Panc1 (cell line): ENCODE measurements at regions not wholly inside any gene's neighbourhood (a gene's known extent, or its start where the extent isn't known, plus 50 kb on each side); places are given as distances from the start of the nearest gene placed in this dataset.

Source experiments
- ATAC-seq: fragments of 200-7000 bp; cut with Tn5 transposase; 2 replicates; pipeline ENCODE4 v1.9.1; 2020; ENCODE audit warnings: mild to moderate bottlenecking, moderate library complexity
- BruUV-seq: library from RNA; stranded (reverse); fragments of 400-500 nt; replicated peaks from 2 replicates; lab custom pipeline; 2021; lab: Mats Ljungman, UMichigan
- CTCF ChIA-PET: fragments of 300-600 bp; sonication (Branson Sonifier 250); formaldehyde crosslinking; loops from one replicate; lab custom pipeline; 2022; ENCODE audit warnings: antibody characterized with exemption; lab: Charles Lee
- POLR2A ChIA-PET: fragments of 300-600 bp; sonication (Branson Sonifier 250); formaldehyde crosslinking; loops from one replicate; lab custom pipeline; 2022; ENCODE audit warnings: antibody characterized with exemption; lab: Charles Lee
- DNase-seq: peaks from one replicate; pipeline ENCODE4 v3.0.0-alpha.2; 2010; ENCODE audit warnings: low read depth, low spot score
- H3K27ac ChIP-seq: 2 replicates; pipeline ENCODE4 v1.5.1; 2011; ENCODE audit warnings: mild to moderate bottlenecking, low read length, inconsistent platforms
- H3K27me3 ChIP-seq: fragments of 200-500 bp; sonication (Bioruptor generic); 2 replicates; pipeline ENCODE4 v1.6.0; 2014; ENCODE audit warnings: low read length, inconsistent platforms; ENCODE audit not compliant: control insufficient read depth, insufficient read depth
- H3K36me3 ChIP-seq: fragments of 200-500 bp; sonication (Bioruptor generic); 2 replicates; pipeline ENCODE4 v1.5.1; 2014; ENCODE audit warnings: inconsistent platforms, mild to moderate bottlenecking, low read length, moderate library complexity; ENCODE audit not compliant: control insufficient read depth, insufficient read depth
- H3K4me1 ChIP-seq: 2 replicates; pipeline ENCODE4 v1.5.1; 2011; ENCODE audit warnings: inconsistent platforms, mild to moderate bottlenecking, low read length, moderate library complexity; ENCODE audit not compliant: control insufficient read depth, insufficient read depth
- H3K4me3 ChIP-seq, 2 experiments: 2 replicates each; pipeline ENCODE4 v1.5.1; 2011 to 2012; ENCODE audit warnings: low read depth in 2 of 2, low read length in 2 of 2, mild to moderate bottlenecking in 2 of 2, inconsistent platforms in 1 of 2, moderate library complexity in 1 of 2
- H3K9me3 ChIP-seq: fragments of 200-500 bp; sonication (Bioruptor generic); 2 replicates; pipeline ENCODE4 v1.5.1; 2014; ENCODE audit warnings: low read depth, mild to moderate bottlenecking, inconsistent platforms, low read length, moderate library complexity; ENCODE audit not compliant: control insufficient read depth, insufficient read depth
- POLR2AphosphoS5 ChIP-seq: IDR thresholded peaks from 2 replicates; pipeline ENCODE4 v1.6.1; 2012; ENCODE audit warnings: mild to moderate bottlenecking, low read depth, low read length, moderate library complexity
- SIN3A ChIP-seq: IDR thresholded peaks from 2 replicates; pipeline ENCODE4 v1.6.1; 2012; ENCODE audit warnings: low read depth, mild to moderate bottlenecking, low read length, moderate library complexity, borderline replicate concordance; ENCODE audit not compliant: insufficient read depth
- TCF7L2 ChIP-seq: IDR thresholded peaks from 2 replicates; pipeline ENCODE4 v1.6.1; 2011; ENCODE audit warnings: mild to moderate bottlenecking, low read depth, low read length, inconsistent platforms
- in situ Hi-C: cut with HindIII; loops from 2 replicates; pipeline ENCODE4 v1.10.0; 2016; ENCODE audit warnings: low sequenced_read_pairs, low pct_unique_long_range_greater_than_20kb
- intact Hi-C: fragments of 100-400 bp; cut with micrococcal nuclease; formaldehyde crosslinking; loops from one replicate; pipeline ENCODE4 v1.10.0; 2022; ENCODE audit not compliant: unreplicated experiment
- TF ChIP-seq, protein P1 (sequence below), 2 experiments: IDR thresholded peaks; 2 replicates each; pipeline ENCODE4 v1.6.1; 2011 to 2012; ENCODE audit warnings: low read depth in 2 of 2, control low read depth in 1 of 2, low read length in 1 of 2, mild to moderate bottlenecking in 1 of 2, moderate library complexity in 1 of 2; ENCODE audit not compliant: insufficient read depth in 1 of 2
- TF ChIP-seq, protein P2 (sequence below): fragments of 450-650 bp; IDR thresholded peaks from 2 replicates; pipeline ENCODE4 v1.5.1; 2017; ENCODE audit warnings: mild to moderate bottlenecking

DNA sequence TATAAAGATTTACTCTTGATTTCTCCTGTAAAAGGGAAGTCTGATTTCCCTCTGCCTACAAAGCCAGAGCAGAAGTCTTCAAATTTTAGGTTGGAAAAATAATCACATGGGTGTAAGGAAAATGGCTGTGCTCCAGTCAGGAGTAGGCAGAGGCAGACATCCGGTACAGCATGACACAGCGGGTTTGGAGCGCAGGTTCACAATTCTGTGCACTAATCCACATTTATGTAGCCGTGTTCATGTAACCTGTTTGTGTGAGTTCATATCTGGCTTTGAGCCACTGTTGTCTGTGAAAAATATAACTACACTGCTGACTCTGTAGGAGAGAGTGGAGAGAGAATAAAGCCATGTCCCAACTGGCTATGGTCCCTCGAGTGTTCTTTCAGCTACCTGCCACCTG lies 248.0 kb downstream of the CASP12 start:
- in situ Hi-C loops = no loop called here

DNA sequence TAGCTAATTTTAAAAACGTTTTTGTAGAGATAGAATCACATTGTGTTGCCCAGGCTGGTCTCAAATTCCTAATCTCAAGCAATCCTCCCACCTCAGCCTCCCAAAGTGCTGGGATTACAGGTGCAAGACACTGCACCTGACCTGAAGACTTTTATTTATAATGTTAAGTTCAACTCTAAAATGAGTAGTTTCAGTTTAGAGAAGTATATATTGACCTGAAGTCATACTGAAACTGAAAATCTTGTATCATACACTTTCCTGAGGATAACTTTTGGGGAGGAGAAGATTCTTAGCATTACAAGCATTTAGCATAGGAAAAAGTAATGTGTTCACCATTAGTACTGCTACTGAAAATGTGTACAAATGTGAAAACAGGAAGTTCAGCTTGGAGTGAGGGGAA lies 249.3 kb downstream of the CASP12 start:
- TF ChIP-seq, protein P1, sequence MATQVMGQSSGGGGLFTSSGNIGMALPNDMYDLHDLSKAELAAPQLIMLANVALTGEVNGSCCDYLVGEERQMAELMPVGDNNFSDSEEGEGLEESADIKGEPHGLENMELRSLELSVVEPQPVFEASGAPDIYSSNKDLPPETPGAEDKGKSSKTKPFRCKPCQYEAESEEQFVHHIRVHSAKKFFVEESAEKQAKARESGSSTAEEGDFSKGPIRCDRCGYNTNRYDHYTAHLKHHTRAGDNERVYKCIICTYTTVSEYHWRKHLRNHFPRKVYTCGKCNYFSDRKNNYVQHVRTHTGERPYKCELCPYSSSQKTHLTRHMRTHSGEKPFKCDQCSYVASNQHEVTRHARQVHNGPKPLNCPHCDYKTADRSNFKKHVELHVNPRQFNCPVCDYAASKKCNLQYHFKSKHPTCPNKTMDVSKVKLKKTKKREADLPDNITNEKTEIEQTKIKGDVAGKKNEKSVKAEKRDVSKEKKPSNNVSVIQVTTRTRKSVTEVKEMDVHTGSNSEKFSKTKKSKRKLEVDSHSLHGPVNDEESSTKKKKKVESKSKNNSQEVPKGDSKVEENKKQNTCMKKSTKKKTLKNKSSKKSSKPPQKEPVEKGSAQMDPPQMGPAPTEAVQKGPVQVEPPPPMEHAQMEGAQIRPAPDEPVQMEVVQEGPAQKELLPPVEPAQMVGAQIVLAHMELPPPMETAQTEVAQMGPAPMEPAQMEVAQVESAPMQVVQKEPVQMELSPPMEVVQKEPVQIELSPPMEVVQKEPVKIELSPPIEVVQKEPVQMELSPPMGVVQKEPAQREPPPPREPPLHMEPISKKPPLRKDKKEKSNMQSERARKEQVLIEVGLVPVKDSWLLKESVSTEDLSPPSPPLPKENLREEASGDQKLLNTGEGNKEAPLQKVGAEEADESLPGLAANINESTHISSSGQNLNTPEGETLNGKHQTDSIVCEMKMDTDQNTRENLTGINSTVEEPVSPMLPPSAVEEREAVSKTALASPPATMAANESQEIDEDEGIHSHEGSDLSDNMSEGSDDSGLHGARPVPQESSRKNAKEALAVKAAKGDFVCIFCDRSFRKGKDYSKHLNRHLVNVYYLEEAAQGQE (IDR thresholded peaks at IDR 0.05; ENCODE audit: insufficient read depth in 1 of 2, low read depth in 2 of 2, low read length in 1 of 2) = no peak
- TF ChIP-seq TCF7L2 = no peak
- no peak for TF ChIP-seq SIN3A
- no peak for TF ChIP-seq POLR2AphosphoS5
- in situ Hi-C loops (no loop called here), intact Hi-C loops (no loop called here)
- Histone ChIP-seq H3K4me1 (no peaks in the 10 kb centered on the region), H3K9me3 (peaks cover 5% of the 10 kb centered on the region; the same call in 1 of the 2 replicates), H3K27ac (no peak overlapping the region), H3K27me3 (no peaks in the 10 kb centered on the region), H3K4me3 (no peak overlapping the region), H3K36me3 (no peaks in the 10 kb centered on the region)
- ChIA-PET CTCF (interaction anchor here (0.6 kb wide), 1 partner anchor 961 kb away, joined by 3 read pairs; no protein-coding TSS in a partner anchor), POLR2A (no interaction called here)
- ATAC-seq = no peak
- no TSS peak for BruUV-seq
- DNase-seq = no peak

More for the DNA sequence above, 248.0 kb downstream of the CASP12 start:
- ATAC-seq (no peak), DNase-seq (no peak)
- ChIA-PET CTCF (no interaction called here), POLR2A (no interaction called here)
- Histone ChIP-seq H3K36me3 (no peaks in the 10 kb centered on the region), H3K27me3 (no peaks in the 10 kb centered on the region), H3K27ac (no peak overlapping the region), H3K4me3 (no peak overlapping the region), H3K9me3 (peaks cover 5% of the 10 kb centered on the region; the same call in 1 of the 2 replicates), H3K4me1 (no peaks in the 10 kb centered on the region)
- no TSS peak for BruUV-seq
- intact Hi-C loops = no loop called here
- TF ChIP-seq POLR2AphosphoS5 = no peak
- TF ChIP-seq, protein P1 (IDR thresholded peaks at IDR 0.05; ENCODE audit: insufficient read depth in 1 of 2, low read depth in 2 of 2, low read length in 1 of 2) = no peak
- TF ChIP-seq SIN3A = no peak
- TF ChIP-seq, protein P2, sequence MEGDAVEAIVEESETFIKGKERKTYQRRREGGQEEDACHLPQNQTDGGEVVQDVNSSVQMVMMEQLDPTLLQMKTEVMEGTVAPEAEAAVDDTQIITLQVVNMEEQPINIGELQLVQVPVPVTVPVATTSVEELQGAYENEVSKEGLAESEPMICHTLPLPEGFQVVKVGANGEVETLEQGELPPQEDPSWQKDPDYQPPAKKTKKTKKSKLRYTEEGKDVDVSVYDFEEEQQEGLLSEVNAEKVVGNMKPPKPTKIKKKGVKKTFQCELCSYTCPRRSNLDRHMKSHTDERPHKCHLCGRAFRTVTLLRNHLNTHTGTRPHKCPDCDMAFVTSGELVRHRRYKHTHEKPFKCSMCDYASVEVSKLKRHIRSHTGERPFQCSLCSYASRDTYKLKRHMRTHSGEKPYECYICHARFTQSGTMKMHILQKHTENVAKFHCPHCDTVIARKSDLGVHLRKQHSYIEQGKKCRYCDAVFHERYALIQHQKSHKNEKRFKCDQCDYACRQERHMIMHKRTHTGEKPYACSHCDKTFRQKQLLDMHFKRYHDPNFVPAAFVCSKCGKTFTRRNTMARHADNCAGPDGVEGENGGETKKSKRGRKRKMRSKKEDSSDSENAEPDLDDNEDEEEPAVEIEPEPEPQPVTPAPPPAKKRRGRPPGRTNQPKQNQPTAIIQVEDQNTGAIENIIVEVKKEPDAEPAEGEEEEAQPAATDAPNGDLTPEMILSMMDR = no peak
- TF ChIP-seq TCF7L2 = no peak
